IPS-15b (cell line): ENCODE measurements at regions not wholly inside any gene's neighbourhood (a gene's known extent, or its start where the extent isn't known, plus 50 kb on each side); places are given as distances from the start of the nearest gene placed in this dataset.

Experiments
- H3K27me3 ChIP-seq: one replicate; pipeline ENCODE4 v1.6.1; 2013; ENCODE audit warnings: low read length; ENCODE audit not compliant: control insufficient read depth, insufficient read depth
- H3K36me3 ChIP-seq: one replicate; pipeline ENCODE4 v1.6.1; 2013; ENCODE audit warnings: low read length; ENCODE audit not compliant: control insufficient read depth, insufficient read depth
- H3K4me1 ChIP-seq: one replicate; pipeline ENCODE4 v1.6.1; 2013; ENCODE audit warnings: mild to moderate bottlenecking, low read length; ENCODE audit not compliant: control insufficient read depth, insufficient read depth
- H3K4me3 ChIP-seq: one replicate; pipeline ENCODE4 v1.5.1; 2013; ENCODE audit warnings: low read depth, low read length
- H3K9ac ChIP-seq: one replicate; pipeline ENCODE4 v1.6.1; 2013; ENCODE audit warnings: low read depth, mild to moderate bottlenecking, low read length
- H3K9me3 ChIP-seq: one replicate; pipeline ENCODE4 v1.6.1; 2013; ENCODE audit warnings: mild to moderate bottlenecking, low read length; ENCODE audit not compliant: control insufficient read depth, insufficient read depth

GRCh38 chr12:124484067-124484466 lies 83.3 kb downstream of the NCOR2 start:
- Histone ChIP-seq H3K4me1 (no peaks in the 10 kb centered on the region), H3K9ac (no peak overlapping the region), H3K36me3 (peaks cover 54% of the 10 kb centered on the region), H3K4me3 (no peak overlapping the region), H3K27me3 (no peaks in the 10 kb centered on the region), H3K9me3 (no peaks in the 10 kb centered on the region)

GRCh38 chr12:124482901-124483799 lies 84.3 kb downstream of the NCOR2 start:
- Histone ChIP-seq H3K4me3 (no peak overlapping the region), H3K27me3 (no peaks in the 10 kb centered on the region), H3K36me3 (peaks cover 57% of the 10 kb centered on the region), H3K9me3 (no peaks in the 10 kb centered on the region), H3K4me1 (no peaks in the 10 kb centered on the region), H3K9ac (no peak overlapping the region)

DNA sequence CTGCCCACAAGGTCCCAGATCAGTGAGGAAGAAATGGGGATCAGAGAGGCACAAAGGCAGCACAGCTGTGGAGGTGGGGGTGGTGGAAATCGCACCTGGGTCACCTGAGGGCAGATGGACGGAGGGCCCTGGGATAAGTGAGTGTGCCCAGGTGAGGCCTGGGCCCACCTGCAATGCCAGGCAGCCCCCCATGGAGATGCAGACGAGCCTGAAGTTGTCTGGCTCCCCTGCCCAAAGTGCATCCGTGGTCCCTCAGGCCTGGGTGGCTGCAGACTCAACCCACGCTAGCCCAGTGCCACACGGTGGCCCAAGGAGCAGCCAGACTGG lies 84.9 kb downstream of the NCOR2 start:
- Histone ChIP-seq H3K36me3 (peaks cover 63% of the 10 kb centered on the region), H3K4me3 (no peak overlapping the region), H3K4me1 (no peaks in the 10 kb centered on the region), H3K27me3 (no peaks in the 10 kb centered on the region), H3K9ac (no peak overlapping the region), H3K9me3 (no peaks in the 10 kb centered on the region)

DNA sequence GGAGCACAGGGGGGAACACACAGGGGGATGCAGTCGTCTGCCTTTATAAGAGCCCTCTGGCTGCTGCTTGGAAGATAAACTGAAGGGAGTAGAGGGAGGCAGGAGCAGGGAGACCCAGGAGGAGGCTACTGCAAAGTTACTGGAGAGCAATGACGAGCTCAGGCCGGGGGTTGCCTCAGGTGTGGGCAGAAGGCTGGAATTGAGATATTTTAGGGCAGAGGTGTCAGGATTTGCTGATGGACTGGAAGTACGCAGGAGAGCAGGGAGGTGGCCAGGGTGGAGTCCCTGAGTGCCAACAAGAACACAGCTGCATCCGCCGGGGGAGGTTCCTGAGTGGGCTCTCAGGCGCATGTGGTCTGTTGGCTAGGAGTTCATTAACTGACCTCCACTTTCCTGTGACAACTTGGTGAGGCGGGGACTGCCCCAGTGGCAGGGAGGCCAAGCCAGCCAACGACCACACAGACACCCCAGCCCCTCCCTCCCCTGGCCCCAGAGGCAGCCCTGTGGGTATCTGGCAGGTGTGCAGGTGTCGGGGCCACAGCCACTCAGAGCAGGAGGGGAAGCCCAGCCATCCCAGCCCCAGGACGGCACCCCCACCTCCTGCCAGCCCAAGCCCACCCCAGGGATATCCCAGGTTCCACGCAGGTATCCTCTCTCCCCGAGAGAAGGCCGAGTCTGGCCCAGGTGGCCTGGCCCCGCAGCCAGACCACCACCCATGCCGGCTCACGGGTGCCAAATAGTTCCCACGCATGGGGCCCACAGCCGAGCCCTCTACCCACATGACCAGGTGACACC lies 85.4 kb downstream of the NCOR2 start:
- no peaks in the 10 kb centered on the region for H3K9me3 ChIP-seq
- no peak overlapping the region for H3K4me3 ChIP-seq
- no peak overlapping the region for H3K9ac ChIP-seq
- peaks cover 69% of the 10 kb centered on the region for H3K36me3 ChIP-seq
- no peaks in the 10 kb centered on the region for H3K27me3 ChIP-seq
- no peaks in the 10 kb centered on the region for H3K4me1 ChIP-seq

DNA sequence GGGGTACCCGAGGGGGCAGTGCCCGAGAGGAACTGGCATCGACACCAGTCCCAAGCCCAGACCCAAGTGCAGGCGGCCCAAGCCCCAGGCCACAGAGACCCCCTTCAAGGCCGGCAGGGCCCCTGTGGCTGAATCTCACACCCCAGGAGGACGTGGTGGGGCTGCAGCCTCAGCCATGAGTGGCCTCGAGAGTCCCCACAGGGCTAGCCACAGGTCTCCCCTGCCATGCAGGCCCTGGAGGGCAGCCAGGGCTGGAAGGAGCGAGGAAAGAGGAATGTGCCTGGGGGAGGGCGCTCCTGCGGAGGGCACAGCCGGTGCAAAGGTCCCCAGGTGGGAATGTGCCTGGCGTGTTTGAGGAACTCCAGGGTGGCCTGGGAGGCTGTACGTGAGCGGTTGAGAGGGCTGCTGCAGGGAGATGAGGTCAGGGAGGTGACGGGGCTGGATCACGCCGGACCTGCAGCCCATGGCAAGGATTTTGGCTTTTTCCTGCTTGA lies 86.1 kb downstream of the NCOR2 start:
- Histone ChIP-seq H3K36me3 (peaks cover 68% of the 10 kb centered on the region), H3K9me3 (no peaks in the 10 kb centered on the region), H3K4me3 (no peak overlapping the region), H3K9ac (no peak overlapping the region), H3K27me3 (no peaks in the 10 kb centered on the region), H3K4me1 (no peaks in the 10 kb centered on the region)

DNA sequence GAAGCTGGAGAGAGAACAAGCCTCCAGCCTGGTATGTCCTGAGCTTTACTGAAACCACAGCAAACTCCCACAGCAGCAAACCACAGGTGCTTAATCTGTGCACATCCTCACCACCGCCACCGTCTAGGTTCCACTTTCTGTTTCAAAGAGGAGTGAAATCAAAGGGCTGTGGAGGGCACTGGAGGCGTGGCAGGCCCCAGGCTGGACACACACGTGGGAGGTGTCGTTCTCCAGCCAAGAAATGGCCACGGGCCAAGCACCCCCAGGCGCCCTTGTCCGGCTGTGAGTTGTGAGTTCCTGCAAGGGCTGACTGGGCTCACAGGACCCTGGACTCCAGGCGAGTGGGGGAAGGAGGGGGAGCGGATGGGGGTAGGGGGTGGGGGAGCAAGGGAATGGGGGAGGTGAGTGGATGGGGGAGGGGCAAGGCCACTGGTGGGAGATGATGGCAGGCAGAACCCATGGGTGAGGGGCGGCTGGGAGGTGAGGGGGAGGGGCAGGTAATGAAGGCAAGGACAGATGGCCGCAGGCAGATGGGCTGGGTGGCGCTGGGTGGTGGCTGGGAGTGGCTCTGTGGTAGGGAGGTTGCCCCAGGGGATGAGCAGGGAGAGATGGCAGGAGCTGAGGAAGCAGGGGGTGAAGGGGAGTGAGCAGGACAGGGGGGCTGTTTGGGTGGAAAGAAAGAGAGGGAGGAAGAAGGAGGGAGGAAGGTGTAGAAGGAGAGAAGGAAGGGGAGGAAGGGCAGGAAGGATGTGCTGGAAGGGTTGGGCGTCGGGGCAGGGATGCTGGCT lies 86.7 kb downstream of the NCOR2 start:
- Histone ChIP-seq H3K9me3 (no peaks in the 10 kb centered on the region), H3K4me1 (no peaks in the 10 kb centered on the region), H3K36me3 (peaks cover 70% of the 10 kb centered on the region)

DNA sequence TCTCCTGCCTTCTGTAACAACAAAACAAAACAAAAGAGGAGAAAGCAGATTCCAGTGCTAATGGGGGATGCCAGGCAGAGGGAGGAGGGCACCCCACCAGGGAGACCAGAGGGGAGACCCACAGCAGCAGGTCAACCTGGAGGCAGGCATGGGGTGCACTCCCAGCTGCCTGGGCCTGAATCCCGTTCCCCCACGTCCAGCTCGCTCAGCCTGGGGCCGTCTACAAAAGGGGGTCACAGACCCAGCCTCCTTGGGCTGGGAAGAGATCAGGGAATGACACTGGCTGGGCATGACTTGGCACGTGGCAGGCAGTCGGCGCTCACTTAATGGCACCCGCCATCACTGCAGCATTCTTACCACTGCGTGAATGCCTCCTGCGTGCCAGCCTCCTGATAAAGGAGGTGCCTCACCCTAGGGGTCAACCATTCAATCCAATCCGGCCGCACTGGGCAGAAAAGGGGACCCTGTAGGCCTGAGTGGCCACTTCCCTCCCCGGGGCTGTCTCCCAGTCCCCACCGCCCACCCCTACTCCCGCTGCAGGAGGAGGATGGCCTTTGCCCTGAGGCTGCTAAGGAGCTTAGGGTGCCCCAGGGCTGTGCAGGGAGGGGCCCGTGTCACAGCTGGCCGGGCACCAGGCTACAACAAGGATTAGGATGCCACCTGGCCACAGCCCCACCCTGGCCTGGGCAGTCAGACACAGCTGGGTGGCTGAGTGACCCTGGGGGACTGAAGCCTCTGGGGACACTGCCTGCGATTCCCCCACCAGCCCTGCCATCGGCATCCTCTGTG lies 87.5 kb downstream of the NCOR2 start:
- Histone ChIP-seq H3K9me3 (no peaks in the 10 kb centered on the region), H3K4me3 (no peak overlapping the region), H3K4me1 (no peaks in the 10 kb centered on the region), H3K9ac (no peak overlapping the region), H3K27me3 (no peaks in the 10 kb centered on the region), H3K36me3 (peaks cover 70% of the 10 kb centered on the region)

More for the DNA sequence above, 86.7 kb downstream of the NCOR2 start:
- Histone ChIP-seq H3K27me3 (no peaks in the 10 kb centered on the region), H3K4me3 (no peak overlapping the region), H3K9ac (no peak overlapping the region)

DNA sequence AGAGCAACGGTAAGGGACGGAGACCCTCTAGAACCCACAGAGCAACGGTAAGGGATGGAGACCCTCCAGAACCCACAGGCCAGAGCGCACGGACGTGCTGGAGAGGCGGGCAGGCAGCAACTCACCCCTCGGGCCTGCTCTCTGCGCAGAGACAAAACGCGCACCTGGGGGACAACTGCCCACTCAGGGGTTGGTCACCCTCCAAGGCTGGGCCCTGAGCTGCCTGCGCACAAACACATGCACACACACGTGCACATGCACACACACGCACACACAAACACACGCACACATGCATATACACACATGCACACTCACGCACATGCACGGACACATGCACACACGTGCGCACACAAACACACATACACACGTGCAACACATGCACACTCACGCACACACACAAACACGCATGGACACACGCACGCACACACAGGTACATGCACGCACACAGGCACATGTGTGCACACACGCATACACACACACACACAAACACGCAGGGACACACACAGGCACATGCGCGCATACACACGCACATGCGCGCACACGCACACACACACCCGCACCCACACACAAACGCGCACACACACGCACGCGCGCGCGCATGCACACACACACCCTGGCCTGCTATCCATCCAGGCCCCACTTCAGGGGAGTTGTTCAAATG lies 88.3 kb downstream of the NCOR2 start:
- H3K27me3 ChIP-seq = no peaks in the 10 kb centered on the region
- no peak overlapping the region for H3K4me3 ChIP-seq
- H3K36me3 ChIP-seq = peaks cover 68% of the 10 kb centered on the region
- H3K9ac ChIP-seq = no peak overlapping the region
- no peaks in the 10 kb centered on the region for H3K9me3 ChIP-seq
- H3K4me1 ChIP-seq = no peaks in the 10 kb centered on the region

- no peaks in the 10 kb centered on the region for H3K4me1 ChIP-seq
- no peak overlapping the region for H3K4me3 ChIP-seq
- no peak overlapping the region for H3K9ac ChIP-seq
- H3K36me3 ChIP-seq = peaks cover 68% of the 10 kb centered on the region
- no peaks in the 10 kb centered on the region for H3K9me3 ChIP-seq
- H3K27me3 ChIP-seq = no peaks in the 10 kb centered on the region
Observed at GRCh38 chr12:124478416-124478815, 89.0 kb downstream of the NCOR2 start.

DNA sequence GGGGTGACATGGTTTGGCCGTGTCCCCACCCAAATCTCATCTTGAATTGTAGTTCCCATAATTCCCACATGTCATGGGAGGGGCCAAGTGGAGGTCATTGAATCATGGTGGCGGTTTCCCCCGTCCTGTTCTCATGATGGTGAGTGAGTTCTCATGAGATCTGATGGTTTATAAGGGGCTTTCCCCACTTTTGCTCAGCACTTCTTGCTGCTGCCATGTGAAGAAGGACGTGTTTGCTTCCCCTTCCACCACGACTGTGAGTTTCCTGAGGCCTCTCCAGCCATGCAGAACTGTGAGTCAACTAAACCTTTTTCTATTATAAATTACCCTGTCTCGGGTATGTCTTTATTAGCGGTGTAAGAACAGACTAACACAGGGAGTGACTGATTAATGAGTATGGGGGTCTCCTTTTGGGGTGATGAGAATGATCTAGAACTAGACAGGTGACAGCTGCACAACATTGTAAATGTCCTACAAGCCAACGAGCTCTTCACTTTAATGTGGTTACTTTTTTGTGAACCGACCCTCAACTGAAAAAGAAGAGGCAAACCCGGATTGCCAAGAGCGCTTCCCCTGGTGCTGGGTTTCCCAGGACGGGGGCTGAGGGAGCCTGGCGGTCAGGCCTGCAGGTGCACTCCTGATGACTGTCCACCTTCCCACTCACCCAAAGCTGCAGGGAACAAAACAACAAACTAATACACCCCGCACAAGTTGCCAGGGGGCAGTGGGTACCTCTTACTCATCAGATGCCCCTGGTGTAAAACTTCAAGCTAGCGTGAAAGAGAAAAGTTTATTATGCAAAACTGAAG lies 90.1 kb downstream of the NCOR2 start:
- Histone ChIP-seq H3K4me3 (no peak overlapping the region), H3K4me1 (no peaks in the 10 kb centered on the region), H3K9ac (no peak overlapping the region), H3K36me3 (peaks cover 70% of the 10 kb centered on the region), H3K27me3 (no peaks in the 10 kb centered on the region), H3K9me3 (no peaks in the 10 kb centered on the region)
